Endometrium (tissue), 2 donors: ENCODE measurements at regions not wholly inside any gene's neighbourhood (a gene's known extent, or its start where the extent isn't known, plus 50 kb on each side); places are given as distances from the start of the nearest gene placed in this dataset.
"Not testable (repeated sequence)": the region's sequence is repeated elsewhere in the genome, so short reads cannot be mapped to it uniquely, and the experiment has no call there.

Experiments
- FAIRE-seq: peaks from 2 replicates; lab custom pipeline; 2012; peaks lifted over from hg19 to GRCh38; lab: Jason Lieb, UNC
- donor health status: control.
- donor health status: control.

DNA sequence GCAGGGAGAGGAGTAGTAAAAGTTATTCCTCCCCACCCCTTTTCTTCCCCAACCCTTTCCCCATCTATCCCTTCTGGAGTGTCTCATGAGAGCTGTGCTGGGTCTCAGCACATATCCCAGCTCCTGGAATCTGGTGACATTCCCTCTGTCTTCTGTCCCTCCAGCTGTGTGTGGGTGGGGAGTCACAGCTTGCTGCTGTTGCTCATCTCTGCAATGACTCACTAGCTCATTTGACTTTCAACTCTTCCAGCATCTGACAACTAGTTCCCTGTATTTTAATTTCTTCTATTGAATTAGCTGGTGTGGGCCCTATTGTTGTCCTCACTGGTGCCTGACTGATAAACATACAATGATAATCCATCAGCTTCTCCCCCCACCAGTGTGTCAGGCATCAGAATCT is 198.9 kb upstream of the AUTS2 start:
- no peak for FAIRE-seq

DNA sequence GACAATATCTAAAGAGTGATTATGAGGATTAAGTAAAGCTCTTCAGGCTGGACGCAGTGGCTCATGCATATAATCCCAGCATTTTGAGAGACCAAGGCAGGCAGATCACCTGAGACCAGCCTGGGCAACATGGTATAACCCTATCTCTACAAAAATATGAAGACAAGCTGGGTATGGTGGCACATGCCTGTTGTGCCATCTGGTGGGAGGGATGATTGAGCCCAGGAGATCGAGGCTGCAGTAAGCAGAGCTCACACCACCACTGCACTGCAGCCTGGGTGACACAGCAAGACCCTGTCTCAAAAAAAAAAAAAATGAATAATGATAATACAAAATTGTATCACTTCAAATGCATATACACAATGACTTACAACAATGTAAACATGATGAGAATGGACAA is 195.6 kb upstream of the AUTS2 start:
- no peak for FAIRE-seq

DNA sequence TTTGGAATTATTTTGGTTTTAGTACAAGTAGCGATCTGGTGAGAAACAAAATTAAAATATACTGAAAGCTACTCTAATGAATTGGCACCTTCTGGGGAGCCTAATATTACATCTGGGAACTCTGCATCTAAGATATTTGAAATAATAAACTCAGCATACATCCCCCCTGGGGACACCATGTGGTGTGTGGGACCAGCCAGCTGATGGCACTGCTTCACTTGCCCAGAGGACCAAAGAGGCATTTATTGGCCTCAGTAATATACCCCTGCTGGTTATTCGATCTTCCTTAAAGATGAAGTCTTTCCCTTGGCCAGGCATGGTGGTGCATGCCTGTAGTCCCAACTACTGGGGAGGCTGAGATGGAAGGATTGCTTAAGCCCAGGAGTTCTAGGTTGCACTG is 195.1 kb upstream of the AUTS2 start:
- no peak for FAIRE-seq

DNA sequence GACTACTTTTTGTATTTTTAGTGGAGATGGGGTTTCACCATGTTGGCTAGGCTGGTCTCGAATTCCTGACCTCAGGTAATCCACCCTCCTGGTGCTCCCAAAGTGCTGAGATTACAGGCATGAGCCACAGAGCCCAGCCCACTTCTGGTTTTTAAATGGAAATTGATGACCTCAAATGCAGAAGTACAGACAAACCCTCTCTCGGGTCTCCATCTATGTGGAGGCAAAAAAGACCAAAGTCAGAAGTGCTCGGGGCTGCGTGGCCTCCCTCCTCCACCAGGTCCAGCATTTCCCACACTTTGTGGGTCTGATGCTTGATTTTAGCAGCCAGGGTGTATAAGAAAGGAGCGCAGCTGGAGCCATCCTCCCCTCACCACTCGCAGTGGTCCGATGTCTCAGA is 187.3 kb upstream of the AUTS2 start:
- no peak for FAIRE-seq

DNA sequence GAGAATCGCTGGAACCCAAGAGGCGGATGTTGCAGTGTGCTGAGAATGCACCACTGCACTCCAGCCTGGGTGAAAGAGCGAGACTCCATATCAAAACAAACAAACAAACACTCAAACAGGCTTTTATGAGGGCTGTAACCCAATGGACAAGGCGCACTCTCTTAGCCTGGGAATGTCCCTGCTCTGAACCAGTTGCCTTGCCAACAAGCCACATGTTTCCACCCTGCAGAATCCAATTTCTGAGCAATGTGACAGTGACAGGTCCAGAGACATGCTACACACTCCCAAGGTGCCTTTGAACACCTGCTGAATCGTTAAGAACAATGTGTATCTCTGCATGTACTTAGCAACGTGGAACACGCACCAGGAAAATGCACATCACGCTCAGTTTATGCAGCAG is 186.8 kb upstream of the AUTS2 start:
- FAIRE-seq = no peak

DNA sequence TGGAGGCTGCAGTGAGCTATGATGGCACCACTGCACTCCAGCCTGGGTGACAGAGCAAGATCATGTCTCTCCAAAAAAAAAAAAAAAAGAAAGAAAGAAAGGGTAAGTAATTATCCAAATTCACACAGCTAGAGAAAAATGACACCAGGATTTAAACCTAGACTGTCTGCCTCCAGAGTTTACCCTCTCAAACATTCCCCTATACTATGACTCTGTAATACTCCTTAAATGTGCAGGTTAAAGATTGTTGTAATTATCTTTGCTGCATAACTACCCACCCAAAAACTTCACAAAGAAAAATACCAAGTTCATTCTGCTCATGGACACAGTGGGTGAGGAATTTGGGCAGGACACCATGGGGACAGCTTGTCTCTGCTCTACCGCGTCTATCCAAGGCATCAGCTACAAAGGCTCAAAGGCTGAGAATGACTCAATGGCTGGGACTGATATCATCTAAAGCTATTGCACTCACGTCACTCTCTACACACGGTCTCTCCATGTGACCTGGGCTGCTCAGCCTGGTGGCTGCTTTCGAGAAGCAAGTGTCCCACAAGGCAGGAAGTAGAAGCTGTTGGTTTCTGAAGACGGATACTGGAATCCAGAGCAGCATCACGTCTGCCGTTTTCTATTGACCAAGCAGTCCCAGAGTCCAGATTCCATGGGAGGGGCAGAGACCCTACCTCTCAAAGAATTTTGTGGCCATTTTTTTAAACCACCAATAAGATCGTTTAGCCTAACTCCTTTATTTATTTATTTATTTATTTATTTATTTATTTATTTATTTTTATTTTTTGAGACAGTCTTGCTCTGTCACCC is 185.7 kb upstream of the AUTS2 start:
- FAIRE-seq = no peak

DNA sequence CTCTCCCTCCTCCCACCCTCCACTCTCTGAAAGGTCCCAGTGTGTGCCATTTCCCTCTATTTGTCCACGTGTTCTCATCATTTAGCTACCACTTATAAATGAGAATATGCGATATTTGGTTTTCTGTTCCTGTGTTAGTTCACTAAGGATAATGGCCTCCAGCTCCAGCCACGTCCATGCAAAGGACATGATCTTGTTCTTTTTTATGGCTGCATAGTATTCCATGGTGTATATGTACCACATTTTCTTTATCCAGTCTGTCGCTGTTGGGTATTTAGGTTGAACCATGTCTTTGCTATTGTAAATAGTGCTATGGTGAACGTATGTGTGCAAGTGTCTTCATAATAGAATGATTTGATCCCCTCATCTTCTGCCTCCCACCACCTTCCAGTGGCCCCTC is 183.7 kb upstream of the AUTS2 start:
- no peak for FAIRE-seq

DNA sequence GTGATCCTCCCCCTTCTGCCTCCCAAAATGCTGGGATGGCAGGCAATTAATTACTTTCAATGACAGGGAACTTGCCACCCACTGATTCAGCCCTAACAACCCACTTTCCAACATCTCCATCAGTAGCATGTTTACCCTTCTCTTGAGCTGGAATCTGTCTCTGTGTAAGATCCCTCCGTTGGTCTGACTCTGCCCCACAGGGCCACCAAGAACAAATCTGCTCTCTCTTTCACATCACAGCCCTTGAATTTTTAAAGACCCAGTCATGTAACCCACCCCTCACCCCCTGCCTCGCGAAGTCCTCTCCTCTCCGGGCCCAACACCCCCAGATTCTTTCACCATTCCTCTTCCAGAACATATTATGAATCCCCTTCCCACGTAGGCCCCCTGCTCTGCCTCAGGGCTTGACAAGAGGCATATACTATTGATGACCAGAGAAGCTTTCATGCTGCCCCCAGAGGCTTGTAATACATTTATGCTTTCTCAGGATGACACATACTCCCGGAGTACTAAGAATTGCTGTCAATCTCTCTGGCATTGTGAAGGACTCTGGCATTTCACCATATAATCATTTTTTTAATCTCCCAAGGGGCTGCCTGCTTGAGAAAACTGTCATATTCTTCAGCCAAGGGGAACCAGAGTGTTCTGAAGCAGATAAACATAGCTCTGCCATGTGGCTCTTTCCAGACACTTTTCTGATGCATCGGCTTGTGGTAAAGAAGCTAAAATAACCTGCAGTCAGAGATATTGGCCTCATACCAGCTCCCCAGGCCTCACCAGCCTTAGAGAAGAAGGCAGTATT is 179.2 kb upstream of the AUTS2 start:
- FAIRE-seq = no peak

DNA sequence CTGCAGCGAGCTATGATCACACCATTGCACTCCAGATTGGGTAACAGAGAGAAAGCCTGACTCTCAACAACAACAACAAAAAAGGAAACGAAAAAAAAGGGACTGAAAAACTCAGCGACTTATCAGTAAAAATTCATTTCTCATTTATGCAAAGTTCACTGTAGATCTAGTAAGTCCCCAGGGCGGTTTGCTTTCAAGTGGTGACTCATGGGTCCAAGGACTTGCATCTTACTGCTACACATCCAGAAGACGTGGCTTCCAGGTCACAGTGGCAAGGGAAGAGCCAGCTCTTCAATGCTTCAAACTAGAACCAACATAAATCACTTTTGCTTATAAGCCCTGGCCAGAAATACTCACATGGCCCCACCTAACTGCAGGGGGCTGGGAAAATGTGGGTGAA is 178.3 kb upstream of the AUTS2 start:
- no peak for FAIRE-seq

DNA sequence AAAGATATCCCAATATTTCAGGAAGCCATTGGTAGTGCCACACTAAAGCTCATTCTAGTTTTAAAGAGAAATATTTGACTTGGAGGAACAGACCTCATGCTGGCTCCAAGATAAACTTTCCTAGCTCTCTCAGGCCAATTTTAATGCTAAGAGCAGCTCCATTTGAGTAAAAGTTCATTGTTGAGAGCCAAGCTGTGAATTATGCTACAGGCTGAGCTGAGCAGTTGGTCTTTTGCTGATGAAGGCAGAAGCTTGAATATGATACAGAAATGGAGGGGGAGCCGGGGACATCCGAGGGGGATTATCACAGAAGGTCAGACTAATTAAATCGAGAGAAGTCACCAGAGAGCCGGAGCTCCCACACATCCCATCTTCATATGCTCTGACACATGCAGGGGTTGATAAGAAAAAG is 175.7 kb upstream of the AUTS2 start:
- FAIRE-seq = no peak

DNA sequence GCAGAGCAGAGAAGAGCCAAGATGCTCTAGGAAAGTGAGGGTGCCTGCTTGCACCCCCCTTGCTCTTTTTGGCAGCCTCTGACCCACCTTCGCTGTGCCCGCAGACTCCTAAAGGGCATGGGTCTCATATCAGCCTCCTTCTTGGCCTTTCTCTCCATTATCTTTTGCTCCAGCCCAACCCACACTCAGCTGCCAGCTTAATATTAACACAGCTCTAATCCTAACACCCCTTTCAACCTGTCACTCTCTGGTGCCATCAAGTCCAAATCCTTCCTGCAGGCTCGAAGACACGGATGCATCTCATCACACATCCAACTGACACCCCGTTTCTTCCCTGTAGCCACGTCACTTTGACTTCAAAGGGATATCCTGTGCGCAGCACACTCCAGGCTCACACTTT is 171.6 kb upstream of the AUTS2 start:
- no peak for FAIRE-seq

DNA sequence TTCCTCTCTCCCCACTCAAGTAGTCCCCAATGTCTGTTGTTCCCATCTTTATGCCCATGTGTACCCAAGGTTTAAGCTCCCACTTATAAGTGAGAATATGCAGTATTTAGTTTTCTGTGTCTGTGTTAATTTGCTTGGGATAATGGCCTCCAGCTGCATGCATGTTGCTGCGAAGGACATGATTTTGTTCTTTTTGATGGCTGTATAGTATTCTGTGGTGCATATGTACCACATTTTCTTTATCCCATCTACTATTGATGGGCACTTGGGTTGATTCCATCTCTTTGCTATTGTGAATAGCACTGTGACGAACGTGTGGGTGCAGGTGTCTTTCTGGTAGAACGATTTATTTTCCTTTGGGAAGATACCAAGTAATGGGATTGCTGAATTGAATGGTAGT is 170.2 kb upstream of the AUTS2 start:
- no peak for FAIRE-seq

DNA sequence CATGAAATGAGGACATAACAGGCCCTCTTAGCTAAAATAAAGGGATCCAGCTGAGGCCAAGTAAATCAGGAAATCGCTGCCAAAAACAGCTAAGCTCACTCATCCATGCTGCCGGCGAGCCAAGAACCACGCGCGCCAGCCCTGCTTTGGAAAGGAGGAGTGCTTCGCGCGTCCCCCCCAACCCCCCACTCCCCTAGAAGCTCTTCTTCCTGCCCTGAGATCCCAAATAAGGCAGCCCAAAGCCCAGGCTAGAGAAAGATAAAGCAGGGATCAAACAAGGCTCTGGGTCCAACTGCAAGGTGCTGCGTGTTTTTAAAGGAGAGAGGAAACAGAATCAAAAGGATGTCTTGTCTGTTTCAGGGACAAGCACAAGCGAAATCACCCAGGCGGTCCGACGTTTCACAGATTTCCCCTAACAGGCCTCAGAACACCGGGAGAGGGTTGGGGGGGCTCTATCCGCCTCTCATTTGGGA is 168.3 kb upstream of the AUTS2 start:
- FAIRE-seq = no peak

DNA sequence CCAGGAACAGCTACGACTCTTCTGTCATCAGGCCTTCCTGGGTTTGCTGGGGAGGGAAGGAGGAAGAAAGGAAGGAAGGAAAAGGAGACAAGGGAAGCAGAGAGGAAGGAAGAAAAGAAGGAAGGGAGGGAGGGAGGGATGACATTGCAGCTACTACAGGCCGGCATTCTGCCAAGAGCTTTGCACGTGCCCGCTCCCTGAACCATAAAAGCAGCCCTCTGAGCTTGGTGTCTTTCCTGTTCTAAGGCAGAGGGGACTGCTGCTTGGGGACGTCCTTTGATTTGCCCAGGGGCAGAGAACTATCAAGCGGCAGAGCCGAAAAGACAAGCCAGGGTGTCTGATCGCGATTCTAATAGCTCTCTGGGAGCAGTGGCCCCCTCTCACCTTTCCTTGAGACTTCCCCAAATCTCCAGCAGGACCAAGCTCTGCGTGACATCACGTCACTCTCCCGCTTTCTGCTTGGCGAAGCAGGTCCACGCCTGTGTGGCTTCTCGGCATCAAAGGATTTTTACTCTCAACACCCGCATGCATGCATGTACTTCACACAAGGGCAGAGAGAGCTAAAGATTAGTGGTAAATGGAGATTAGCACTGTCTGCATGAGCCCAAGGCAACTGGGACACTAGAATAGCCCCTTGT is 167.8 kb upstream of the AUTS2 start:
- FAIRE-seq = no peak

DNA sequence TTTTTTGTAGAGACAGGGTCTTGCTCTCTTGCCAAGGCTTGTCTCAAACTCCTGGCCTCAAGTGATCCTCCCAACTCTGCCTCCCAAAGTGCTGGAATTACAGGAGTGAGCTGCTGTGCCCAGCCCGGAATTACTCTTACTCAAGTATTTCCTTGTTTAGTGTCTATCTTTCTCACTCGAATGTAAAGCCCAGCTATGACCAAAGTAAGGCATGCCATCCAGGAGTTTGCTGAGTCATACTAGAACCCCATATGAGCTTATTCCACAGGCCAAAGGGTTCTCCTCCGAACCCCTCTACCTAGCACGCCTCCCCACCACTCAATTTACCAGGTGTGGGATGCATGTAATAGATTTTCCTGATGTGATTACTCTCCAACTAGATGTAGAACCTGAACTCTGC is 166.6 kb upstream of the AUTS2 start:
- no peak for FAIRE-seq

DNA sequence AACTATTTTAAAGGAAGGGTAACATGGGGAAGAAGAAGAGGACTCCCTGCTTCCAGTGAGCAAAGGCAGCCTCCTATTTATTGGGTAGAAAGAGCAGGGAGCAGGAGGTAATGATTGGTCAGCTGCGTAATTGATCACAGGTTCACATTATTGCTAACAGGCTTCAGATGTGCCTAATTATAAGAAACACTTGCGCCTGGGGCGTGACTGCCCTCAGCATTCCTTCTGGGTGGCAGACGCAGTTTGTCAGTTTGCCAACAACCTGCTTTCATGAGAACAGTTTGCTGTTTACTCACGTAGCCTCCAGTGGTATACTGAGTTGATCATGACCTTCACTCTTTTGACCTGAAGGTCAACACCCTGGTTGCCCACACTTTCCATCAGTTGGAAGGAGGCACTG is 166.0 kb upstream of the AUTS2 start:
- not testable (repeated sequence) for FAIRE-seq

DNA sequence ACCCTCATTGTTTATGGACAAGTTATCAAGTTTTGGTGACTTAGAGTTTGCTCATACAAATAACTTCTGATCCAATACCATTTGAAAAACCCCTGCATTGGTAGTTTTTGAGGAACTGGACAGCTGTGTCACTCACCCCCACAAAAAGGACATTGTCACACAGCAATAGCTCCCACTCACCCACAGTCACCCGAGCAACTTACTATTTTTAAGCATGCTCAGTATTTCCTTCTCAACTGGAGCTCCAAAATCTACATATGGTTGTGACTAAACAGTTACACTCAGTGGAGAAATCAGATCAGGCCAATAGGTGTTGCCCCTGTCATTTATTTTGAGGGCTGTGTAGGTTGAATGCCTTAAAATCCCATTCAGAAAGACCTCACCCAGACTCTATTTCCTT is 165.2 kb upstream of the AUTS2 start:
- FAIRE-seq = no peak

DNA sequence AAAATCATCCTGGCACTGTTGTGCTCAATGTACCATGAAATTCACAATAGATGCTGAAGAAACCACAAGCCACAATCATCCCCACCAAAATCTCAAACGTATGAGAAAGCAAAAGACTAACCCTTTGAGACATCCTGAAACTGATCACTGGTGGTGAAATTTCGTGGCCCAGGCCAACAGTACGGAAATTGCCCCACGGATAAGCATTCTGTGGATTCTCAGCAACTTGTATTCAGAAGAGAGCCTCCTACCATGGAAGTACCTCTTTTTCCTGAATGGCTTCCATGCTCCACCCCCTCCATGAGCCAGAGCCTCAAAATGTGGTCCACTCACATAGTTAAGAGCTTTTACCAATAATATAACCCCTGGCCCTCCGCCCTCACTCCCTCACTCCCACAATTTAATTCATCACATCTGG is 163.9 kb upstream of the AUTS2 start:
- no peak for FAIRE-seq

DNA sequence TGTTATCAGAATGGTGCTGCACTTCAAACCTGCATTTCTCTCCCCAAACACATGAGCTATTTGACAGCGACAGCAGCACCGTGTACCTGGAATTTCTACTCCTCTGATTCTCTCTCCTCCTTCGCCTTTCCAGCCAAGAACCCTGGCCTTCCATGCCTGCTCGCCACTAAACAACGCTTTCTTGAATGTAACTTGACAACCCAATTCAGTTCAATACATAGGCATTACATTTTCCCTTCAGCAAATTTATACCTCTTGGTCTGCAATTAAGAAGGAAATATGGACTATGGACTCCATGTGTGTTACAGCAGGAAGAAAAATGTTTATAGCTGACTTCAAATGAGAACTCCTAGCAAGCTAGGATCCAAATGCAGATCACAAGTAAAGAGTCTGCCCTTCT is 162.6 kb upstream of the AUTS2 start:
- FAIRE-seq = no peak

DNA sequence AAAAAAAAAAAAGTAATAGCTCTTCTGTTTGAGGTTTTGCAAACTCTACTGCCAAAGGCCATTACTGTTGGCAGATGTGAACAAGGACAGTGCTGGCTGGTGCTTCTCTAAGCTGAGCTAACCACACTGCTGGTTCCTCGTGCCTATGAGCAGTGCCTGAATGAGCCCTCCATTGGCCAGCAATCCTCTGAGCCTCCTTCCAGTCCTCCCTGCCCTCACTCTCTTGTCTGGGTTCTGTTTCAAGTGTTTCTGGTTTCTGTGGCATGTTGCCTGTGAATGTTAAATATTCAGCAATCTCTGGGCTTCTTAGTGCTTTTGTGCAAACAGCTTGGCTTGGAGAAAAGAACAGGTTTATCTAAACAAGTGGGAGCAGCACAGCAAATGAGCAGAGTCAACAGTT is 161.3 kb upstream of the AUTS2 start:
- FAIRE-seq = no peak

DNA sequence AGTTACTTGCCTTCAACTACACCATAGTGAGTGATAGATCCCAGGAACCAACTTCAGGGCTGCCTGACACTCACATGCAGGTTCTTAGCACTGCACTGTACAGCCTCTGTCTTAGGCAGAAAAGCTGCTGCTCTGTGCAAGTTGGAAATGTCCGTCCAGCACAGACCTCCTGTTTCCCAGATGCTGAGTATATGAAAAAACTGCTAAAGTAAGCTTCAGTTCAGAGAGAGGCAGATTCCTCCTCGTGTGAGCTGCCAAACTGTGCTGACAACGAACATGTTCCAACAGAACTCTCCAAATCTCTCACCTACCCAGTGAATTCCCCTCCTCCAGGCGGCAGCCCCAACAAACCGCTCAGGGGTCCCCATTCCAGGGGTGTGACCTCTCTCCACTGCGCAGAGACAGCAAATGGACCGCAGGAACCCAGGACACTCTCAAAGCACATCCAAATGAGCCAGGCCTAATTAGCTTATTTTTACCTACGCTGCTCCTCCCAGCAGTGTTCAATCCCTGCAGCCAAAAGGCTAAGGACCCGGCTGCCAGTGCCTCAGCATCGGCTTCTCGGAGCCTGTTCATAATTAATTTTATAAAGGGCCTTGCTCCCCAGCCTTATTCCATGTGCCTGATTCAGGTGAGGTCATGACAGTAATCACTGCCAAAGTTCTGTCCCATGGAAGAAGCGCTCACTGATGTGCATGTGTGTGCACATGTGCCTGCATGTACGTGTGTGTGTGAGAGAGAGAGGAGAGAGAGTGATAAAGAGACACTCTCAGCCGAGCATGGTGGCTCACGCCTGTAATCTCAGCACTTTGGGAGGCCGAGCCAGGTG is 159.5 kb upstream of the AUTS2 start:
- no peak for FAIRE-seq

DNA sequence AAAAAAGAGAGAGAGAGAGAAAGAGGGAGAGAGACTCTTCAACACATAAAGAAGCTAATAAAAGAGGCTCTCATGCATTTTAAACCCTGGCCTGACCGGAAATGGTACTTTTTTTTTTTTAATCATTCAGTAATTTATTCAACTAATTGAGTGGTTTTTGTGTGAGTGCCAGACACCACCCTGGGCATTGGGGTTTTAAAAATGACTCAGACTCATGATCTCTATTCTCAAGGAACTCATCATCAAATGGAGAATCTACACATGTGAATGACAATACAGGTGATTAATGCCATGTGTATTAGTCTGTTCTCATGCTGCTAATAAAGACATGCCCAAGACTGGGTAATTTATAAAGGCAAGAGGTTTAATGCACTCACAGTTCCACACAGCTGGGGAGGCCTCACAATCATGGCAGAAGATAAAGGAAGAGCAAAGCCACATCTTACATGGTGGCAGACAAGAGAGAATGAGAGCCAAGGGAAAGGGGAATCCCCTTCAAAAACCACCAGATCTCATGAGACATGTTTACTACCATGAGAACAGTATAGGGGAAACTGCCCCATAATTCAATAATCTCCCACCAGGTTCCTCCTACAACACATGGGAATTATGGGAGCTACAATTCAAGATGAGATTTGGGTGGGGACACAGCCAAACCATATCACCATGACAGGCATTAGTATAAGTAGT is 158.5 kb upstream of the AUTS2 start:
- FAIRE-seq = no peak
